LoVo (cell line): ENCODE measurements at regions not wholly inside any gene's neighbourhood (a gene's known extent, or its start where the extent isn't known, plus 50 kb on each side); places are given as distances from the start of the nearest gene placed in this dataset.
"Not testable (repeated sequence)": the region's sequence is repeated elsewhere in the genome, so short reads cannot be mapped to it uniquely, and the experiment has no call there.

ENCODE experiments used
- DNase-seq: peaks from one replicate; pipeline ENCODE4 v3.0.0-alpha.2; 2016; ENCODE audit warnings: low spot score

- DNase-seq = no peak
Measured at GRCh38 chr16:54985156-54985555, 54.5 kb downstream of the IRX5 start.

- no peak for DNase-seq
Measured at GRCh38 chr16:54985668-54986067, 55.0 kb downstream of the IRX5 start.

DNA sequence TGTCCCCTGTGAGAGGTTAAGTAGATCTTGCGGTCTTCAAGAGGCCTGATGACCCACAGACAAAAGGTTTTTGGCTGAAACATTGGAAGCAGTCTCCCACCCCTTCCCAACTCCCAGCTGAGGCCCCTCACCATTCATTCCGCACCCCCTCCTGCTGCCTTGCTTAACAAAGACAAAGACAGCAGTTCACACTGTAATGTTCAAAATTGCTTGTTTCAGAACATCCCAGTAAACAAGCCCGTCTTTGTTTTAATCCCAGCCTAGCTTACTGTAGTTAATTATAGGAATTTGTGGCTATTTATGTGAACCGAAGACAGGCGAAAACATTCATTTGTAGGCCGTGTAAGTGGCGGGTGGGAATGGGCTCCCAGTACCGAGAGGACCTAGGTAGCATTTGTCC lies 55.7 kb downstream of the IRX5 start:
- no peak for DNase-seq

DNA sequence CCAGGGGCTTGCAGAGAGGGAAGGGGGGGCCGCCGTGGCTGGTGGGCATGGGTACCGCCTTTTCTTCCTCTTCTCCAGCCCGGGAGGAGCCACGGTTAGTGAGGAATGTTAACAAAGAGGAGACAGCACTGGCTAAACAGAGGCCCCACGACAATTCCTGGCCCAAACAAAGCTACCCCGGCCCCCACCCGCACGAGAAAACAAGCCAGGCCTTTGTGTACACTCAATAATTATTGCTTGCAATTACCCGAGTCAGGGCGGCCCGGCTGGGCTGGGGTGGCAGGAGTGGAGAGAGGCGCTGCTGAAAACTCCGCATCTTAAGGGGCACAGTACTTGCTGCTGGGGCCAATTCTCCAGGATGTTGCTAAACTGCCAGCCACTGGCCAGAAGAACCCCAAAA lies 56.4 kb downstream of the IRX5 start:
- no peak for DNase-seq

DNA sequence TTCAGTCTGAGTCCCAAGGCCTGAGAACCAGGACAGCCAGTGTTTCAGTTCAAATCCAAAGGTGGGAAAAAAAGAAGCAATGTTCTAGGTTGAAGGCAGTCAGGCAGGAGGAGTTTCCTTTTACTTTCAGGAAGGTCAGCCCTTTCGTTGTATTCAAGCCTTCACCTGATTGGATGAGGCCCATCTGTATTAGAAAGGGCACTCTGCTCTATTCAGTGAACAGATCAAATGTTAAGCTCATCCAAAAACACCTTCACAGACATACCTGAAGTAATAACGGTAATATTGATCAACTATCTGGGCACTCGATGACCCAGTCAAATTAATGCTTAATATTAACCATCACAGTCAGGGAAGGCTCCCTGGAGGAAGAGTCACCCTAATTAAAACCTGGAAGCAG lies 60.9 kb downstream of the IRX5 start:
- DNase-seq = no peak

DNA sequence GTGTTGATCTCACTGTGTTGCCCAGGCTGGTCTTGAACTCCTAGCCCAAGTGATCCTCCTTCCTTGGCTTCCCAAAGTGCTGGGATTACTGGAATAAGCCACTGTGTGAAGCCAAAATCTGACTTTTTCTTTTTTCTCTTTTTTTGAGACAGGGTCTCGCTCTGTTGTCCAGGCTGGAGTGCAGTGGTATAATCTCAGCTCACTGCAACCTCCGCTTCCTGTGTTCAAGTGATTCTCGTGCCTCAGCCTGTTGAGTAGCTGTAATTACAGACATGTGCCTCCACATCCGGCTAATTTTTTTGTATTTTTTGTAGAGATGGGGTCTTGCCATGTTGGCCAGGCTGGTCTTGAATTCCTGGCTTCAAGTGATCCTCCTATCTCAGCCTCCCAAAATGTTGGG lies 61.3 kb downstream of the IRX5 start:
- not testable (repeated sequence) for DNase-seq

GRCh38 chr16:54993106-54993895 lies 62.6 kb downstream of the IRX5 start:
- no peak for DNase-seq

DNA sequence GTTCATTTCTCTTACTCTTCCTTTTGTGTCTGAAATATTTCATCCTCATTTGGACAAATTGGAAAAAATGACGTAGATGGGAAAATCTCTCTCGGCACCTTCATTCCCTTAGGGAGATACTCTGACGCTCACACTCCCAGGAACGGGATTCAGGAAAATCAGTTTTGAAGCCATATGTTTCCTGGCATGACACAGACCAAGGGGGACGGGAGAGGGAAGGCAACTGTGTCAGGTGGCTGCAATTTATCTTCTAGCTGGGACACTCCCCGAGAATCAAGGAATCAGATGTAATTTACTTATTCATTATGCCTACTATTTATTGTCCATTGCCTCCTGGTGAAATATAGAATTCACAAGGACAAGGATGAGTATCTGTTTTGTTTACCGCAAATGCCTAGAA lies 65.5 kb downstream of the IRX5 start:
- DNase-seq = no peak

- DNase-seq = no peak
Measured at GRCh38 chr16:54998834-54999233, 68.2 kb downstream of the IRX5 start.

DNA sequence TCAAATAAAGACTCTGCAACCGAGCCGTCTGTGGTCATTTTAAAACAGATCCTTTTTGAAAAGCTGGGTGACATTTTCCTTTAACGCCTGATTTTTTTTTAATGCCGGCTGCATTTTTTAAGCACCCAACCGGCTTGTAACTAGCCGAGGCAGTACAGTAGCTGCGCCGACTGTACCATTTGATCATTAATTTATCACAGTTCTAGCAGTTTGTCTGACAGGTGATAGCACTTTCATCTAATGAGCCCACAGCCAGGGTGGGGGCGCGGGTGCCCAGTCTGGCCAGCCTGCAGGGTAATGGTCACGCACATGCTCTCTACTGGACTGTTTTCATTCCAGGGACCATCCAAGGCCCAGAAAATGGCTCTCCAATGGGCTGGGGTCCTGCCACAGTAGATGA lies 68.8 kb downstream of the IRX5 start:
- DNase-seq = no peak

GRCh38 chr16:55000595-55000994 lies 69.9 kb downstream of the IRX5 start:
- no peak for DNase-seq

DNA sequence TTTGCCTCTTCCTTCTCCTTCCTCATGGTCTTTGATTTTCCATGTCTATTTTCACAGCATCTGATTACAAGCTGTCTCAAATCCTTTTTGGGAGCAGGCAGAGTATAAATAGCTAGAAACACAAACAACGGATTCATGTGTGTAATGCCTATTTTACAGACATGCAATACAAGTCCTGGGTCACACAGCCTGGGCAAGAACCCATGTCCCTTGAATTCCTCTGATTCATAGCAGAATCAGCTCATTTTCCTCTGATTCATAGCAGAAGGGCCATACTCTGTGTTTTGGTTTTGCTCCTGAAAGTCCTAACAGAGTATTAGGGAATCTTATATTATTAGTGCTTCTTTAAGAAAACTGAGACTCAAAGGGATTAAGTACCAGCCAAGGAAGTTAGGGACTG lies 71.3 kb downstream of the IRX5 start:
- no peak for DNase-seq

DNA sequence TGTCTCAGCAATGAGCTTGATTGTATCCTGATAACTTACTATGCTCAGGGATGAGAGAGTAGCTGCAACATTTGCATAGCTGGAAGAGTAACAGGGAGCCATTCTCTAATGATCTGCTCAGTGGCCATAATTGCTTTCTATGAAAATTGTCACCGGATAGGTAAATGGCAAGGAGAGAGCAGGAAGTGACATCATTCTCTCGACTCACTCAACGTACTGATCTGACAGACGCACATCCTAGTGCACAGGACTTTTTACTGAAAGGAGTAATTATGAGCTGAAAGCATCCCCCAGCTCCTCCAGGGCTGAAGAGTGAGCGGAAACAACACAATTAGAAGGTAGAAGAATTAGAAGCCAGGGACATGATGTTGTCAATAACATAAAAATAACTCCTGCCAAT lies 71.8 kb downstream of the IRX5 start:
- no peak for DNase-seq

GRCh38 chr16:55003306-55003705 lies 72.6 kb downstream of the IRX5 start:
- no peak for DNase-seq

GRCh38 chr16:55003916-55004315 lies 73.3 kb downstream of the IRX5 start:
- no peak for DNase-seq

- no peak for DNase-seq
Measured at GRCh38 chr16:55007504-55007903, 76.8 kb downstream of the IRX5 start.

DNA sequence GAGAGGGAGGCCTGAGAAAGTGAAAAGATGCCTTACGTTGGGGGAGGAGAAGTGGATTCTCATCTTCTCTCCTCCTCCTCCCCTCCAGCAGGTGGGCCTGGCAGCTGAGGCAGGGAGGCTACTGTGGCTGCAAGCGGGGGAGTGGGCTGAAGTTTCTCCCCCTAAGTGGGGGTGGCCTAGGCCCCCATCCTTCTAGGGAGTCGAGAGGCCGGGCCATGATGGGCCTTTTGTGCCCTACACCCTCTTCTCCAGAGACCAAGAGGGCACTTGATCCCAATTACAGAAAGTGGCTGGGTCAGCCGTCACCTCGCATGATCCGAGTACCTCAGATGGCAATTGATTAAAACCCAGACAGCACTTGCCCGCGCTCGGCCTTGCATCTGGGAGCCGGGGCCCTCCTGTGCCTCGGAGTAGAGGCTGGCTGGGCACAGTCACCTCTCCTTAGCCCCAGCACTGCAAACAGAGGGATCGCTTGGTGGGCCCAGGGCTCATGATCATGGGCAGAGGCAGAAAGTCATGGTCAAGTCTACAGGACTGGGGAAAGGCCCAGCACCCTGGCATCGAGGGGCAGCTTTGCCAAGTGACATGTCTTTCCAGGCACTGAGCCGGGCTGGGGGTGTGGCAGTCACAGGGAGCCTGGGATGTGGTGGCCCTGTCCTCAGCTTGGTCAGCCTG lies 78.3 kb downstream of the IRX5 start:
- DNase-seq = no peak

DNA sequence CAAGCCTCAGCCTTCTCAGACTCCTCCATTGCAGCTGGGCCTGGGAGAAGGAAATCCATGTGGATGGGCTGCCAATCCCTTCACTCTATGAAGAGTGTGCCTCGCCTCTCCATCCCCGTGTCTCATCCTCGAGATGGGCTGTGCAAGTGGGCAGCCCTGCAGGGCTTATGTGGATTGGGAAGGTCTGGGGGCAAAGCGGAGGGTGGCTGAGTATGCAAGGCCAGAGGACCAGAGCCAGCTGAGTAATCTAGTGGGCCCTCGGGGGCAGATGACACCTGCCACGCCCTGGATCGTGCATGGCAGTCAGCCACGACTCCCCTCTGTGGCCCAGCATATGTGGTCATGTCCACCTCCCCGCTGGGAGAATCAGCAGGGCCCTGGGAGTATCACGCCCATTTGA lies 78.9 kb downstream of the IRX5 start:
- DNase-seq = no peak

GRCh38 chr16:55010492-55011160 lies 80.0 kb downstream of the IRX5 start:
- no peak for DNase-seq

DNA sequence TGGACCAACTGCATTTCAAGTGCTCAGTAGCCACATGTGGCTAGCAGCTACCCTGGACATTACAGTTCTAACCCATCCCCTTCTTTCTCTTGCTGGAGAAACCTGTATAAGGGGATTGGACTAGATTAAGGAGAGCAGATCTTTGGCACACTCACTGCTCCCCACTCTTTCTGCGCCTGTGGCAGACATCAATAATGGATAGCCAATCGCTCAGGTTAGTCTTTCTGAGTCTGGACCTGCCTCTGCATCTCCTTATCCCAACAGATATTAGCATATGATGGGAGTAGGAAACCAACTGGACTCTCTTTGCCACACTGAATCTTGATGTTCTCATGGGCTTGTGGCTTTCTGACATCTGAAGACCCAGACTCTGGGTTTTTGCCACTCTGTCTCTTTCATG lies 81.7 kb downstream of the IRX5 start:
- no peak for DNase-seq

DNA sequence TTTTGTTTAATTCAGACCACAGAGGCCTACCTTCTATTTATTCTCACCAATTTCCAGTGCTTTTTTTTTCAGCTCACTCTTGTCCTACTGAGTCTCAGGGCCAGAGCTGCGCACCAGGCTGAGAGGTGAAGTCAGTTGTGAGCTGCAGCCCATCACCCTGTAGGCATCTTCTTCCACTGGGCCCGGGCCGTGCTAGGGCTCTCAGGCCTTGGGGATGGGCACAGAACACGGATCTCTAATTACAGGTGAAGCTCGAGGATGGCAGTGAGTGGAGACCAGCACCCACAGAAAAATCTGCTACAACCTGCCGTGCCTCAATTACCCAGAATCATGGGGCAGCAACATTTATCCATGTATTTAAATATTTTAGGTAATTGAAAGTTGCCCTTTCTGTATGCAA lies 82.1 kb downstream of the IRX5 start:
- no peak for DNase-seq

- DNase-seq = no peak
Measured at GRCh38 chr16:55014022-55014421, 83.4 kb downstream of the IRX5 start.

DNA sequence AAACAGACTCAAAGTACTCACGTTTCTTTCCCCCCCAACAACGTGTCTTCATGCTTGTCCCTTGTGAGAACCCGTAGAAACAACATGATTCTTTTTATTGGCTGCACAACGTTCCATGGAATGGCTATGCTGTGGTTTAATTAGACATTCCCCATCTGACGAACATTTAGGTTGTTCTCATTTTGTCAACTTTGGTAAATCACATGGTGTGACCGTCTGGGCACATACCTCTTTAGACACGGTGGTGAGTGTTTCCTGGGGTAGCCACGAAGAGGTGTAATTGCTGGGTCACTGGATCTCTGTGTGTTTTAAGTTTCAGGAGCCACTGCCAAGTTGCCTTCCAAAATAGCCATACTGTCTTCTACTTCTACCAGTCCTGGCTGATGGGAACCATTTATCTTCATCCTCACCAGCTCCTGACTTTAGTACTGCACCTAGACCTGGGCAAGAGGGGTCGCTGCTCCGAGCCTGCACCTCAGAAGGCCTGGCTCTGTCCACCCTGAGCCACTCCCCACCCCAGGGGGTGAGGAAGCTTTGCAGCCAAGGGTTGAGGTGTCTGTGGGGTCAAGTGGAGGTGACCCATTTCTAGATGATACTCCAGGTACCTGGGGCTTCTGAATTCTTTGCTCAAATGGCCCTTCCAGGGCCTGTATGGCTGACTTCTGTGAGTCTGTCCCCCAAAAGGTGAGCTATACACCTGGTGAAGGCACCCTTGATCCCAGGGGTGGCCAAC lies 84.7 kb downstream of the IRX5 start:
- DNase-seq = no peak
